Mesendoderm (in vitro differentiated cells): ENCODE measurements at regions not wholly inside any gene's neighbourhood (a gene's known extent, or its start where the extent isn't known, plus 50 kb on each side); places are given as distances from the start of the nearest gene placed in this dataset.

Source experiments
- DNase-seq: peaks from one replicate; pipeline ENCODE4 v3.0.0; 2013
- H2AK5ac ChIP-seq: 2 replicates; pipeline ENCODE4 v1.6.1; 2013; ENCODE audit warnings: low read length, inconsistent platforms
- H2BK120ac ChIP-seq: 2 replicates; pipeline ENCODE4 v1.6.1; 2013; ENCODE audit warnings: low read depth, mild to moderate bottlenecking, low read length, moderate library complexity, mixed read lengths
- H2BK15ac ChIP-seq: replicated peaks from 2 replicates; pipeline ENCODE4 v1.6.1; 2013; ENCODE audit warnings: low read depth, mild to moderate bottlenecking, moderate library complexity
- H2BK5ac ChIP-seq: 2 replicates; pipeline ENCODE4 v1.6.1; 2013; ENCODE audit warnings: low read length, inconsistent platforms
- H3K18ac ChIP-seq: 2 replicates; pipeline ENCODE4 v1.6.1; 2013; ENCODE audit warnings: mild to moderate bottlenecking, low read length, mixed read lengths
- H3K23ac ChIP-seq: one replicate; pipeline ENCODE4 v1.6.1; 2013; ENCODE audit warnings: low read length
- H3K27ac ChIP-seq: 2 replicates; pipeline ENCODE4 v1.5.1; 2013; ENCODE audit warnings: low read depth, mild to moderate bottlenecking, inconsistent platforms, low read length, moderate library complexity
- H3K27me3 ChIP-seq: 2 replicates; pipeline ENCODE4 v1.6.1; 2013; ENCODE audit warnings: low read length, control low read depth, mild to moderate bottlenecking, inconsistent platforms; ENCODE audit not compliant: insufficient read depth, poor library complexity
- H3K36me3 ChIP-seq: 2 replicates; pipeline ENCODE4 v1.6.1; 2013; ENCODE audit warnings: low read length, inconsistent platforms; ENCODE audit not compliant: control insufficient read depth, insufficient read depth
- H3K4ac ChIP-seq: one replicate; pipeline ENCODE4 v1.6.1; 2013; ENCODE audit warnings: low read depth, mild to moderate bottlenecking, low read length, moderate library complexity
- H3K4me1 ChIP-seq: 2 replicates; pipeline ENCODE4 v1.6.1; 2013; ENCODE audit warnings: low read depth, low read length, inconsistent platforms; ENCODE audit not compliant: control insufficient read depth
- H3K4me2 ChIP-seq: 2 replicates; pipeline ENCODE4 v1.6.1; 2013; ENCODE audit warnings: low read length
- H3K4me3 ChIP-seq: 2 replicates; pipeline ENCODE4 v1.5.1; 2013; ENCODE audit warnings: mild to moderate bottlenecking, low read length
- H3K56ac ChIP-seq: one replicate; pipeline ENCODE4 v1.6.1; 2013; ENCODE audit warnings: low read length
- H3K79me1 ChIP-seq: 2 replicates; pipeline ENCODE4 v1.6.1; 2013; ENCODE audit warnings: low read length, inconsistent platforms
- H3K79me2 ChIP-seq: 2 replicates; pipeline ENCODE4 v1.6.1; 2013; ENCODE audit warnings: mild to moderate bottlenecking, low read length; ENCODE audit not compliant: control insufficient read depth, insufficient read depth
- H3K9ac ChIP-seq: 2 replicates; pipeline ENCODE4 v1.6.1; 2013; ENCODE audit warnings: low read length, inconsistent platforms
- H4K5ac ChIP-seq: one replicate; pipeline ENCODE4 v1.6.1; 2013; ENCODE audit warnings: low read length
- H4K8ac ChIP-seq: one replicate; pipeline ENCODE4 v1.6.1; 2013; ENCODE audit warnings: low read depth, mild to moderate bottlenecking, control low read depth, low read length, moderate library complexity
- WGBS: extraction: QIAGEN DNeasy Blood & Tissue Kit; methylation state at CpG from one replicate; pipeline ENCODE4 v1.1.7; 2013; ENCODE audit warnings: low lambda C conversion rate, missing lambda C conversion rate; ENCODE audit not compliant: insufficient coverage; ENCODE audit errors: extremely low coverage; 5-methylcytosine and 5-hydroxymethylcytosine counted together

- H3K4me2 ChIP-seq = no peak overlapping the region
- no peak overlapping the region for H3K23ac ChIP-seq
- H3K79me2 ChIP-seq = no peaks in the 10 kb centered on the region
- no peak overlapping the region for H3K9ac ChIP-seq
- H3K56ac ChIP-seq = no peak overlapping the region
- no CpG with 5 or more reads among the region's 11 CpGs for WGBS
- H3K79me1 ChIP-seq = no peaks in the 10 kb centered on the region
- DNase-seq = no peak
- H3K4ac ChIP-seq = no peak overlapping the region
- no peaks in the 10 kb centered on the region for H3K36me3 ChIP-seq
- H3K4me3 ChIP-seq = no peak overlapping the region
- H4K8ac ChIP-seq = no peak overlapping the region
- H2BK15ac ChIP-seq = no peak overlapping the region
- no peak overlapping the region for H3K18ac ChIP-seq
- H2BK5ac ChIP-seq = no peak overlapping the region
- H3K27me3 ChIP-seq = no peaks in the 10 kb centered on the region
- no peak overlapping the region for H2AK5ac ChIP-seq
- no peak overlapping the region for H4K5ac ChIP-seq
- no peak overlapping the region for H2BK120ac ChIP-seq
- no peak overlapping the region for H3K27ac ChIP-seq
- no peaks in the 10 kb centered on the region for H3K4me1 ChIP-seq
Observed at GRCh38 chr20:23290761-23291574, 59.6 kb upstream of the NXT1 start.

GRCh38 chr20:23289724-23290395 lies 60.7 kb upstream of the NXT1 start:
- H3K27me3 ChIP-seq = no peaks in the 10 kb centered on the region
- H3K4ac ChIP-seq = no peak overlapping the region
- no peak overlapping the region for H4K8ac ChIP-seq
- no peak overlapping the region for H2BK15ac ChIP-seq
- WGBS = no CpG with 5 or more reads among the region's 7 CpGs
- H4K5ac ChIP-seq = no peak overlapping the region
- H3K18ac ChIP-seq = no peak overlapping the region
- no peak overlapping the region for H3K4me2 ChIP-seq
- no peak overlapping the region for H2BK5ac ChIP-seq
- H3K36me3 ChIP-seq = no peaks in the 10 kb centered on the region
- H3K56ac ChIP-seq = no peak overlapping the region
- no peak overlapping the region for H3K23ac ChIP-seq
- H3K79me2 ChIP-seq = no peaks in the 10 kb centered on the region
- H3K27ac ChIP-seq = no peak overlapping the region
- no peak for DNase-seq
- H3K4me1 ChIP-seq = no peaks in the 10 kb centered on the region
- no peak overlapping the region for H3K9ac ChIP-seq
- no peak overlapping the region for H2AK5ac ChIP-seq
- H2BK120ac ChIP-seq = no peak overlapping the region
- H3K79me1 ChIP-seq = no peaks in the 10 kb centered on the region
- no peak overlapping the region for H3K4me3 ChIP-seq

- Histone ChIP-seq H2BK120ac (no peak overlapping the region), H3K4ac (no peak overlapping the region), H4K5ac (no peak overlapping the region), H2AK5ac (no peak overlapping the region), H3K56ac (no peak overlapping the region), H3K4me2 (no peak overlapping the region), H3K79me1 (no peaks in the 10 kb centered on the region), H3K27ac (no peak overlapping the region), H3K23ac (no peak overlapping the region), H3K9ac (no peak overlapping the region), H3K18ac (no peak overlapping the region), H2BK5ac (no peak overlapping the region), H2BK15ac (no peak overlapping the region), H3K27me3 (no peaks in the 10 kb centered on the region), H3K79me2 (no peaks in the 10 kb centered on the region), H3K4me1 (no peaks in the 10 kb centered on the region), H3K36me3 (no peaks in the 10 kb centered on the region), H4K8ac (no peak overlapping the region), H3K4me3 (no peak overlapping the region)
- no peak for DNase-seq
- whole genome bisulfite sequencing = no CpG with 5 or more reads among the region's 7 CpGs
Observed at GRCh38 chr20:23289249-23289648, 61.3 kb upstream of the NXT1 start.

- no peak overlapping the region for H3K9ac ChIP-seq
- H3K36me3 ChIP-seq = no peaks in the 10 kb centered on the region
- H3K4me3 ChIP-seq = no peak overlapping the region
- WGBS = no CpG with 5 or more reads among the region's 13 CpGs
- H2BK120ac ChIP-seq = no peak overlapping the region
- H3K4me1 ChIP-seq = no peaks in the 10 kb centered on the region
- no peak overlapping the region for H2BK5ac ChIP-seq
- H3K27ac ChIP-seq = no peak overlapping the region
- H4K5ac ChIP-seq = no peak overlapping the region
- H3K4ac ChIP-seq = no peak overlapping the region
- H3K56ac ChIP-seq = no peak overlapping the region
- no peak overlapping the region for H4K8ac ChIP-seq
- no peak for DNase-seq
- H3K79me1 ChIP-seq = no peaks in the 10 kb centered on the region
- H3K79me2 ChIP-seq = no peaks in the 10 kb centered on the region
- no peak overlapping the region for H3K4me2 ChIP-seq
- no peak overlapping the region for H3K18ac ChIP-seq
- no peak overlapping the region for H2AK5ac ChIP-seq
- H2BK15ac ChIP-seq = no peak overlapping the region
- no peak overlapping the region for H3K23ac ChIP-seq
- no peaks in the 10 kb centered on the region for H3K27me3 ChIP-seq
Observed at GRCh38 chr20:23287354-23288190, 63.0 kb upstream of the NXT1 start.

- no peak overlapping the region for H4K8ac ChIP-seq
- H3K27me3 ChIP-seq = no peaks in the 10 kb centered on the region
- no peak overlapping the region for H3K4ac ChIP-seq
- no peak for DNase-seq
- H3K79me2 ChIP-seq = no peaks in the 10 kb centered on the region
- no peaks in the 10 kb centered on the region for H3K79me1 ChIP-seq
- no peak overlapping the region for H2AK5ac ChIP-seq
- H3K56ac ChIP-seq = no peak overlapping the region
- no peak overlapping the region for H3K18ac ChIP-seq
- H3K9ac ChIP-seq = no peak overlapping the region
- H3K27ac ChIP-seq = no peak overlapping the region
- no peak overlapping the region for H2BK120ac ChIP-seq
- H3K36me3 ChIP-seq = no peaks in the 10 kb centered on the region
- H3K4me2 ChIP-seq = no peak overlapping the region
- no peak overlapping the region for H3K4me3 ChIP-seq
- no peak overlapping the region for H2BK15ac ChIP-seq
- H4K5ac ChIP-seq = no peak overlapping the region
- H3K23ac ChIP-seq = no peak overlapping the region
- H3K4me1 ChIP-seq = no peaks in the 10 kb centered on the region
- no peak overlapping the region for H2BK5ac ChIP-seq
- no CpG with 5 or more reads among the region's 8 CpGs for WGBS
Observed at GRCh38 chr20:23286346-23286745, 64.2 kb upstream of the NXT1 start.
